HG02870 (cell line): ENCODE measurements at regions not wholly inside any gene's neighbourhood (a gene's known extent, or its start where the extent isn't known, plus 50 kb on each side); places are given as distances from the start of the nearest gene placed in this dataset.
"Not testable (repeated sequence)": the region's sequence is repeated elsewhere in the genome, so short reads cannot be mapped to it uniquely, and the experiment has no call there.

Source experiments
- ATAC-seq: cut with Tn5 transposase; IDR thresholded peaks from one replicate; pipeline ENCODE4 v1.9.1; 2021; ENCODE audit warnings: mild to moderate bottlenecking, moderate library complexity; ENCODE audit not compliant: unreplicated experiment

- ATAC-seq: no peak
Observed at GRCh38 chr4:52370576-52370975, 288.5 kb downstream of the USP46 start.

DNA sequence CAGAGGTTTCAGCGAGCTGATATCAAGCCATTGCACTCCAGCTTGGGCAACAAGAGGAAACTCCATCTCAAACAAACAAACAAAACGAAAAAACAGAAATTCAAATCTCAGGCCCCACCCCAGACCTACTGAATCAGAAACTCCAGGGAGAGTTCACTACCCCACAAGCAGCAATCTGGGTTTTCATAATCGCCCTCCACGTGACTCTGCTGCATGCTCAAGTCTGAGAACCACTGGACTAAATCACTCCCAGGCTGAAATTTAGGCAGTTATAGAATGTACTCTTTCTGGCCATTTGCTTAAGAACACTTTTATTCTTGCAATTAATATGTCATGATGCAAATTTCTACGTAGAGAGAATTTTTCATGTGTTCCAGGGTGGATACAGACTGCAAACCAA lies 287.3 kb downstream of the USP46 start:
- no peak for ATAC-seq

DNA sequence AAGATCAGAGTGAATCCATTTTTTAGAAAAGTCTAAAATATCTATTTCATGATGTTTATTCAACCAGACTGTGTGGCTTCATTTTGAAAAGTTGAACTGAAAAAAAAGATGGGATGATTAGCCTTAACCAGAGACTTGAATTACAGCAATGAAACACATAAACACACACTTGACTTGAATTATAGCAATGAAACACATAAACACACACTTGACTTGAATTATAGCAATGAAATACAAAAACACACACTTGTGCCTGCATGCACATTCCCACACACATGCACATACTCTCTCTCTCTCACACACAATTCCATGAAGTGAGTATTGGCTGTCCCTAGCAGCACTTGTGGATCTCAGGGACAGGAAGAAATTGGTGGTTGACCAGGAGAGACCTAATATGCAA lies 286.8 kb downstream of the USP46 start:
- ATAC-seq: no peak

GRCh38 chr4:52372747-52373146 lies 286.4 kb downstream of the USP46 start:
- no peak for ATAC-seq

DNA sequence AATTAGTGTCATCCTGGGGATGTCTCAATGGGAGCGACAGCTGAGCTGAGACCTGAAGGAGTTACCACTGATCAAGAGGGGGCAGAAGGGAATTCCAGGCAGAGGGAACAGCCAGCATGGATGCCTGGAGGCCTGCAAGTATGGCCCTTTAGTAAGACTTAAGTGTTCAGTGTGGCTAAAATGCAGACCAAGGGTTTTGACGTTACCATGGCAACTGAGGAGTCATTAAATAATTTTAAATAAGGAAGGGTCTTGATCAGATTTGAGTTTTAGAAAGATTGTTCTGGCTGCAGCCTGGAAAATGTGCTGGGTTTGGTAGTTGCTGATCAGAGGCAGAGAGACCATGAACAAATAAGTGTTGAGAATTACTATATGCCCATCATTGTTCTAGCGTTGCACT lies 285.5 kb downstream of the USP46 start:
- ATAC-seq: no peak

DNA sequence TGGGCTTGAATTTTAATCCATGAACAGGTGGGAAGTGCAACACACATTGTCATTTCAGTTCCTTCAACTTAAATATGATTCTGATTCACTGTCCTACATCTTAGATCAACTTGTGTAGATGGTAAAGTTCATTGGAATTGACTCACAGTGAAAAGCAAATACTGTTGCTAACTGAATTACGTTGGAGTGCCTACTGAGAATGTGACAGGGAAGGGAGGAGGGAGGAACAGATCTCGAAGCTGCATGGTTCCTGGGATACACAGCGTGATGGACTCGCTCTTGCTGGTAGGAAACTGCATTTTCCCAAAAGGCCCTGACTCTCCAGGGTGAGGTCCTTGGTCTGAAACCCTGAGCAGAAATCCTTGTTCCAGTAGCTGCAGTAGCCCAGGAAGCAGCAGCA lies 284.2 kb downstream of the USP46 start:
- ATAC-seq: no peak

- ATAC-seq: no peak
Observed at GRCh38 chr4:52376132-52376704, 282.9 kb downstream of the USP46 start.

DNA sequence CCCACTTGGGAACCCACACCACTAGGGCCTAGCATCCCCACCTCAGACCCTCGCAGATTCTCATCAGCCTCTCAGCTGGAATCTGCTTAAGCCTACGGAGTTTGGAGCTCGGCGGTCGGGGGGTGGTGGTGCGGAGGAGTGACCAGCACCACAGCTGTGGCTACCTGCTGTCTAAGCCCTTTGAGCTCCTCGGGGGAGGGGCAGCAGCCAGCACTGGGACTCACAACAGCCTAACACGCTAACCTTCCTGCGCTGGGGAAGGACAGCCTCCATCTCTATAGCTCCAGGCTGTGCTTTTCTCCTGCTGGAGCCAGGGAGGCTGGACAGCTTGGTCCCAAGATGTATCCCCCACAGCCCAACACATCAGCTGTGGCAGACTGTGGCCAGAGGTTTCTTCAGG lies 281.5 kb downstream of the USP46 start:
- ATAC-seq: no peak

DNA sequence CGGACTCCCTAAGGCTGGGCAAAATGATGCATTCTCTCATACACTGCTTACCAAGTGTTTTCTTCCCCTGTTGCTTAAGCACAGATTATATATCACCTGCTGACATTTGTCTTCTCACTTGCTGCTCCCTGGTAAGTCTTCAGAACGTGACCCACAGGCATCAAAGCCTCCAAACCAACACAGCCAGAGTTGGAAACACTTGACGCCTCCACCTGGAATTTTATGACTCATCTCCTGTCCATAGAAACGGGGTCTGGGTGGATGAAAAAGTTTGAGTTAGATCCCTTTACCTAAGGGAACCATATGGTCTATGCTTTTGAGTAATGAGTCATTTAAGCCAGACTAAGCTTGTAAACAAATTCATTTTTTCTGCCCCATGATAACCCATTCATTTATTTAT lies 251.6 kb downstream of the USP46 start:
- ATAC-seq: no peak

GRCh38 chr4:52408032-52408431 lies 251.1 kb downstream of the USP46 start:
- ATAC-seq: no peak

DNA sequence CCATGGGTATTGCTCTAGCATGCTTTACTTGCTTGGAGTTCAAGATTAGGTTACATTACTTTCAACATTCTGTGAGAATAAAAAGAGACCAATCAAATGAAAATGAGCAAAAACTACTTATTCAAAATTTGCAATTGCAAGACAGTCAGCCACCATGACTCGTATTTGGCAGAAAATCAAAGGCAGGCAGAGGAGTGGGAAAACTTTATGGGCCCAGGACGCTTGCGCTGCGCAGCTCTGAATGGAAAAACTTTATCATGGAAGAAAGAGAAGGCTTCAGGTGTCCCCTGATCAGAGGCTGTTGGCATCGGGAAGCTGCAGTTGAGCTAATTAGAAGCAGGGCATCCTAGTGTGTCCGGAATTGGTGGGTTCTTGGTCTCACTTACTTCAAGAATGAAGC lies 250.6 kb downstream of the USP46 start:
- ATAC-seq: no peak

DNA sequence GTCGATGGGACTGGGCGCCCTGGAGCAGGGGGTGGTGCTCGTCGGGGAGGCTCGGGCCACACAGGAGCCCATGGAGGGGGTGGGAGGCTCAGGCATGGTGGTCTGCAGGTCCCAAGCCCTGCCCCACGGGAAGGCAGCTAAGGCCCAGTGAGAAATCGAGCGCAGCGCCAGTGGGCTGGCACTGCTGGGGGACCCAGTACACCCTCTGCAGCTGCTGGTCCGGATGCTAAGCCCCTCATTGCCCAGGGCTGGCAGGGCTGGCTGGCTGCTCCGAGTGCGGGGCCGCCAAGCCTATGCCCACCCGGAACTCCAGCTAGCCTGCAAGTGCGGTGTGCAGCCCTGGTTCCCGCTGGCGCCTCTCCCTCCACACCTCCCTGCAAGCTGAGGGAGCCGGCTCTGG lies 249.3 kb downstream of the USP46 start:
- not testable (repeated sequence) for ATAC-seq

- ATAC-seq: no peak
Observed at GRCh38 chr4:52410971-52411370, 248.1 kb downstream of the USP46 start.

DNA sequence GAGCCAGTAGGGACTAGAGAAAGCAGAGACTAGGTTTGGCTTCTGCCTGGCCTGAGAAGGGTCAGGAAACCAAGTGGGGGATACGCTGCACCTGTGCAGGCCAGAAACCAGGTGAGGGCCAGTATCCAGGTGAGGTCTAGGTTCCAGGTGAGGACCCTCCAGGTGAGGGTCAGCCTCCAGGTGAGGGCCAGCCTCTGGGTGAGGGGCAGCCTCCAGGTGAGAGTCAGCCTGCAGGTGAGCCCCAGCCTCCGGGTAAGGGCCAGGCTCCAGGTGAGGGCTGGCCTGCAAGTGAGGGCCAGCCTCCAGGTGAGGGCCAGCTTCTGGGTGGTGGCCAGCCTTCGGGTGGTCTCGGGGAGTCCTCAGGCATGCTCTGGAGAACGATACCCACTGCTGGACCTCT lies 238.8 kb downstream of the USP46 start:
- ATAC-seq: no peak

DNA sequence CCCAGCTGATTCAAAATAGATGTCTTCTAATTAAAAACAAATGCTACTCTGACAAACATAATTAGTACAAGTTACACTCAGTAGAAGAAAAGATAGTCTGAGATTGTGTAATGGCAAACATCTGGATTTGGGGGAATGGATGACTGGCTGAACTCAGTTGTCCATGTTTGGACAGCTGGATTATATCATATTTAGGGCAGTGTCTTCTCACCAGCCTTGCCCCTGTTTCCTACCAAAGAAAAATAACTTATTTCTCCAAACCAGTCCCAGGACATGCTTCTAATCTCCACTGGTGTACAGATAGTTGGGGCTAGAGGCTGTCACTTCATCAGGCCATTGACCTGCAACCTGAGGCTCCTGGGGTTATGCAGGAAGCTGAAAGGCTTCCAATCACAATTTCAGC lies 237.3 kb downstream of the USP46 start:
- no peak for ATAC-seq

- ATAC-seq: no peak
Observed at GRCh38 chr4:52423967-52424366, 235.1 kb downstream of the USP46 start.

GRCh38 chr4:52425751-52426326 lies 233.3 kb downstream of the USP46 start:
- ATAC-seq: no peak

- no peak for ATAC-seq
Observed at GRCh38 chr4:52431410-52431809, 227.7 kb downstream of the USP46 start.

- ATAC-seq: no peak
Observed at GRCh38 chr4:52431869-52432268, 227.2 kb downstream of the USP46 start.

GRCh38 chr4:52442524-52442923 lies 216.6 kb downstream of the USP46 start:
- ATAC-seq: not testable (repeated sequence)

- ATAC-seq: no peak
Observed at GRCh38 chr4:52472444-52472843, 186.7 kb downstream of the USP46 start.

- no peak for ATAC-seq
Observed at GRCh38 chr4:52477191-52477780, 181.8 kb downstream of the USP46 start.
